Spleen (tissue), 7 donors: ENCODE measurements at regions not wholly inside any gene's neighbourhood (a gene's known extent, or its start where the extent isn't known, plus 50 kb on each side); places are given as distances from the start of the nearest gene placed in this dataset.

Experiments
- POLR2A ChIP-seq, 3 donors: fragments of 450-650 bp; IDR thresholded peaks; one replicate each; pipeline ENCODE4 v1.5.1; 2017; ENCODE audit warnings: antibody characterized with exemption in 3 of 3, mild to moderate bottlenecking in 1 of 3
- POLR2AphosphoS5 ChIP-seq, 3 donors: sonication (generic); formaldehyde crosslinking; IDR thresholded peaks; one replicate each; pipeline ENCODE4 v1.5.1; 2017; ENCODE audit warnings: antibody characterized with exemption in 3 of 3
- TF ChIP-seq, protein P1 (sequence below), 11 experiments: fragments of 200-600 bp in 7 of 11; fragments of 450-650 bp in 4 of 11; sonication (generic) in 4 of 11; IDR thresholded peaks in 8 of 11; conservative IDR thresholded peaks in 3 of 11; 1 replicate in 7 of 11; 2 replicates in 4 of 11; pipeline versions ENCODE4 v1.4.0 to v1.8.0; 2016 to 2021; ENCODE audit warnings: antibody characterized with exemption in 11 of 11, inconsistent platforms in 4 of 11, mild to moderate bottlenecking in 1 of 11
- donor health status: DM: no; HTN: no; CAD: no; lungs with moderate emphysema.
- donor health status: DM: no; HTN: no; CAD: no.
- donor health status: DM: no; HTN: no; CAD: no.

DNA sequence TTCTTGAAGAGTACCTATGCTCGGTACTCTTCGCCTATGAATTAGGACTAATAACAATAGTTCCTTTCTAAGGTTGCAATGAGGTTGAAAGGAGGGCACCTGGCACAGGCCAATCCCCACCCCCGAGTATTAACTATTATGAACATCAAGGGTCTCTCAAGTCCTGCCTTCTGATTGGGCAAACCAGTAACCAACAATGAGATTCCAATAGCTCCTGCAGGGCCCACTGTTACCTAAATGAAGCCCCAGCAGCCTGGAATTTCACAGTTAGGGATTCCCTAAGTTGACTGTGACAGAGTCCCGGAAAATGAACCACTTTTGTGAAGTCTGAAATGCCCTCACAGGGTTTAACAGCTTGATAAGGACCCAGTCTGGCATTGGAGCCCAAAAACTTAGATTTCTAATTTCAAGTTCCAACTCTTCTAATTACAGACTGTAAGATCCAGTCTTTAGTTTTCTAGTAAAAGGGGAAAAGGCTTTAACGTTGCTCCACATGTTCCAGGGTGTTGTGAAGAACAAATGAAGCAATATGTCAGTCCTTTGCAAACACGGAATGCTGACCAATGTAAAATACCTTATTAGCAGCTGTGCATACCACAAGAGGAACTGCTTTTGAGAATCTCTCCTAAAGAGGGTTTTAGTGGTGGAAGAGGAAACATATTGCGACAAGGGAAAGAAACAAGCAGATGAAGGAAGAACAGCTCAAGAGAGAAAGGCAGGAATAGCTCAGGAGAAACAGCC lies 277.7 kb upstream of the MAP2 start:
- TF ChIP-seq POLR2A (IDR thresholded peaks at IDR 0.05) (no peak), POLR2AphosphoS5 (IDR thresholded peaks at IDR 0.05) (no peak)
- TF ChIP-seq, protein P1, sequence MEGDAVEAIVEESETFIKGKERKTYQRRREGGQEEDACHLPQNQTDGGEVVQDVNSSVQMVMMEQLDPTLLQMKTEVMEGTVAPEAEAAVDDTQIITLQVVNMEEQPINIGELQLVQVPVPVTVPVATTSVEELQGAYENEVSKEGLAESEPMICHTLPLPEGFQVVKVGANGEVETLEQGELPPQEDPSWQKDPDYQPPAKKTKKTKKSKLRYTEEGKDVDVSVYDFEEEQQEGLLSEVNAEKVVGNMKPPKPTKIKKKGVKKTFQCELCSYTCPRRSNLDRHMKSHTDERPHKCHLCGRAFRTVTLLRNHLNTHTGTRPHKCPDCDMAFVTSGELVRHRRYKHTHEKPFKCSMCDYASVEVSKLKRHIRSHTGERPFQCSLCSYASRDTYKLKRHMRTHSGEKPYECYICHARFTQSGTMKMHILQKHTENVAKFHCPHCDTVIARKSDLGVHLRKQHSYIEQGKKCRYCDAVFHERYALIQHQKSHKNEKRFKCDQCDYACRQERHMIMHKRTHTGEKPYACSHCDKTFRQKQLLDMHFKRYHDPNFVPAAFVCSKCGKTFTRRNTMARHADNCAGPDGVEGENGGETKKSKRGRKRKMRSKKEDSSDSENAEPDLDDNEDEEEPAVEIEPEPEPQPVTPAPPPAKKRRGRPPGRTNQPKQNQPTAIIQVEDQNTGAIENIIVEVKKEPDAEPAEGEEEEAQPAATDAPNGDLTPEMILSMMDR (IDR thresholded peaks at IDR 0.05 in 8 of 11, conservative IDR thresholded peaks at IDR 0.05 in 3 of 11), result no peak
